Heart left ventricle (tissue), 16 donors: ENCODE measurements at regions not wholly inside any gene's neighbourhood (a gene's known extent, or its start where the extent isn't known, plus 50 kb on each side); places are given as distances from the start of the nearest gene placed in this dataset.

ENCODE experiments used
- ATAC-seq, 4 donors: fragments of 200-7000 bp; cut with Tn5 transposase; one replicate each; pipeline ENCODE4 v1.9.1; 2020 to 2022; ENCODE audit warnings: moderate library complexity in 4 of 4, mild to moderate bottlenecking in 3 of 4, moderate number of reproducible peaks in 1 of 4
- DNase-seq, 5 donors: peaks; one replicate each; pipeline ENCODE4 v3.0.0-alpha.2; 2020
- H3K27ac ChIP-seq, 12 donors: fragments of 200-600 bp; sonication (generic) in 4 of 12; one replicate each; pipeline versions ENCODE4 v1.5.0 to v1.8.0; 2016 to 2022; ENCODE audit warnings: mild to moderate bottlenecking in 2 of 12
- H3K27me3 ChIP-seq, 9 donors: fragments of 200-600 bp; sonication (generic) in 2 of 9; one replicate each; pipeline versions ENCODE4 v1.5.1 to v1.8.0; 2016 to 2022; ENCODE audit warnings: mild to moderate bottlenecking in 3 of 9
- H3K36me3 ChIP-seq, 9 donors: fragments of 200-600 bp; sonication (generic) in 2 of 9; one replicate each; pipeline versions ENCODE4 v1.5.0 to v1.8.0; 2018 to 2022; ENCODE audit warnings: mild to moderate bottlenecking in 2 of 9
- H3K4me1 ChIP-seq, 12 donors: fragments of 200-600 bp; sonication (generic) in 4 of 12; one replicate each; pipeline versions ENCODE4 v1.5.0 to v1.8.0; 2016 to 2022; ENCODE audit warnings: mild to moderate bottlenecking in 3 of 12
- H3K4me3 ChIP-seq, 12 donors: fragments of 200-600 bp; sonication (generic) in 4 of 12; one replicate each; pipeline versions ENCODE4 v1.5.0 to v1.8.0; 2017 to 2022; ENCODE audit warnings: mild to moderate bottlenecking in 9 of 12, moderate library complexity in 4 of 12
- H3K9me3 ChIP-seq, 12 donors: fragments of 200-600 bp; sonication (generic) in 4 of 12; one replicate each; pipeline versions ENCODE4 v1.5.0 to v1.8.0; 2016 to 2022; ENCODE audit warnings: mild to moderate bottlenecking in 1 of 12
- CTCF ChIP-seq, 12 donors: fragments of 200-600 bp; sonication (generic) in 4 of 12; IDR thresholded peaks; one replicate each; pipeline versions ENCODE4 v1.5.0 to v1.8.0; 2018 to 2022; ENCODE audit warnings: antibody characterized with exemption in 12 of 12, mild to moderate bottlenecking in 5 of 12
- POLR2A ChIP-seq, 2 donors: fragments of 450-650 bp; IDR thresholded peaks; one replicate each; pipeline ENCODE4 v1.6.1; 2017; ENCODE audit warnings: antibody characterized with exemption in 2 of 2, mild to moderate bottlenecking in 2 of 2, moderate library complexity in 2 of 2
- WGBS, 4 donors: extraction: QIAGEN DNeasy Blood & Tissue Kit in 2 of 4; methylation state at CpG; one replicate each; pipeline versions ENCODE4 v1.1.5 to v1.1.7; 2013 to 2018; 5-methylcytosine and 5-hydroxymethylcytosine counted together
- intact Hi-C, 10 donors: fragments of 100-400 bp; cut with DNase I; formaldehyde crosslinking; loops; one replicate each; pipeline versions ENCODE4 v1.11.1 to v1.14.2; 2022
- donor health status: ischemic (EF 13 %, LVEDD 7.1; RV severe dilation, severe dysfunction).
- donor health status: healthy with polysubstance abuse.
- donor health status: DM: no; HTN: yes; CAD: no.
- donor health status: DM: no; HTN: no; CAD: no.
- donor health status: ischemic (EF 25% LVEDD 6.9; RV normal size, moderate dysfunction).
- donor health status: ischemic (EF 25% LVEDD 5.7; RV mildly dilated, moderate dysfunction).
- donor health status: healthy.
- donor health status: DM: yes; HTN: yes; CAD: no.
- donor health status: ischemic (EF 35%, LVEDD 5.7; RV mildly dilated, moderate dysfunction).
- donor health status: nonischemic (EF 11% LVEDD 7.7; RV severe dilation, severe dysfunction).
- donor health status: DM: yes; HTN: yes; CAD: no.
- donor health status: PGD.
- donor health status: ischemic (EF 29% LVEDD 5.4; RV normal size, mild dysfunction).
- donor health status: nonischemic (EF 23%, LVEDD 6.1; RV moderate dilation, normal function).

DNA sequence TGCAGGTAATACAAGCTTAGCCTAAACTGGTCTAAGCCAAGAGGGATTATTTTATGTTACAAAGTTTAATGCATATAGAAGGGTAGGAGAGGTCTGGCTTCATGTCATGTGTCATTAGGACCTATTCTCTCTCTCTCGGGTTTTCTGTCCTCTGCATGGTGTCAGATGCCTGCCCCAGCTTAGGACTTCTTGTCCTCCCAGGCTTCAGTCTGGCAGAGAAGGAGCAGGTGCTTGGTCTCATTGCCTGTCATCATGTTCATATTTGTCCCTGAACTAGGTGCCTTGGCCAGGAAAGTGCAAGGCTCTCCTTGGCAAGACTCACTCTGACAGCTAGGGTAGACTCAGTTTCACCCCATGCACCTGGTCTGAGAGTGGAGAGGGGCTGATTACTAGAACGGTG, 126.3 kb downstream of the ADAMTS15 start:
- ATAC-seq (peak in 3 of 4 donors; percentile 37 to 52 (median 50)), DNase-seq (no peak)
- intact Hi-C loops: loop anchor here in 2 of 10 donors (5.0 to 10.0 kb wide), 2 partner anchors 42 to 60 kb away; no protein-coding TSS in a partner anchor
- Histone ChIP-seq H3K4me1 (peaks cover 0 to 14% (median 2%) of the 10 kb centered on the region in 12 donors), H3K27ac (no peak overlapping the region), H3K4me3 (no peak overlapping the region), H3K27me3 (no peaks in the 10 kb centered on the region), H3K36me3 (no peaks in the 10 kb centered on the region), H3K9me3 (no peaks in the 10 kb centered on the region)
- WGBS, 4 donors: 64 to 74% (median 66%) methylated on average over 2 of the region's 2 CpGs
- no peak for TF ChIP-seq POLR2A (IDR thresholded peaks at IDR 0.05)
- no peak for TF ChIP-seq CTCF (IDR thresholded peaks at IDR 0.05)

DNA sequence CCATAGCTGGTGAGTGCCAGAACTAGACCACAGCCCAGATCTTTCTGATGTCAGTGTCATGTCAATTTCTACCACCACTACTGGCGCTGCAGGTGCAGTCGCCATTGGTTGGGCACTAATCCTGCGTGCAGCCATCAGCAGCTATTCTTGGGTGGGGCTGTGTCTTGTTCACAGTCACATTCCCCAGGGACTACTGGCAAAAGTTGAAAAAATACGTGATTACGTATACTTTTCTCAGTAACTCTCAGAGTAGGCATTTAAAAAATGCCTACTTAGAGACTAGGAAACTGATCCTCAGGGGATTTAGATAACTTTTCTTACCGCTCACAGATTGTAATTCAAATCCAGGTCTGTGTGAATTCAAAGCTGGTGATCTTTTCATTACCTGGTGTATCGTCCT, 127.7 kb downstream of the ADAMTS15 start:
- Histone ChIP-seq H3K4me1 (peaks cover 0 to 25% (median 13%) of the 10 kb centered on the region in 12 donors), H3K27me3 (no peaks in the 10 kb centered on the region), H3K36me3 (no peaks in the 10 kb centered on the region), H3K4me3 (no peak overlapping the region), H3K27ac (no peak overlapping the region), H3K9me3 (no peaks in the 10 kb centered on the region)
- intact Hi-C loops: loop anchor here in 1 of 10 donors (10.0 kb wide), 1 partner anchor 59 kb away; no protein-coding TSS in a partner anchor
- ATAC-seq (no peak), DNase-seq (no peak)
- TF ChIP-seq CTCF (IDR thresholded peaks at IDR 0.05): no peak
- TF ChIP-seq POLR2A (IDR thresholded peaks at IDR 0.05): no peak
- 86 to 93% (median 89%) methylated on average over 7 of the region's 7 CpGs for WGBS, 4 donors

DNA sequence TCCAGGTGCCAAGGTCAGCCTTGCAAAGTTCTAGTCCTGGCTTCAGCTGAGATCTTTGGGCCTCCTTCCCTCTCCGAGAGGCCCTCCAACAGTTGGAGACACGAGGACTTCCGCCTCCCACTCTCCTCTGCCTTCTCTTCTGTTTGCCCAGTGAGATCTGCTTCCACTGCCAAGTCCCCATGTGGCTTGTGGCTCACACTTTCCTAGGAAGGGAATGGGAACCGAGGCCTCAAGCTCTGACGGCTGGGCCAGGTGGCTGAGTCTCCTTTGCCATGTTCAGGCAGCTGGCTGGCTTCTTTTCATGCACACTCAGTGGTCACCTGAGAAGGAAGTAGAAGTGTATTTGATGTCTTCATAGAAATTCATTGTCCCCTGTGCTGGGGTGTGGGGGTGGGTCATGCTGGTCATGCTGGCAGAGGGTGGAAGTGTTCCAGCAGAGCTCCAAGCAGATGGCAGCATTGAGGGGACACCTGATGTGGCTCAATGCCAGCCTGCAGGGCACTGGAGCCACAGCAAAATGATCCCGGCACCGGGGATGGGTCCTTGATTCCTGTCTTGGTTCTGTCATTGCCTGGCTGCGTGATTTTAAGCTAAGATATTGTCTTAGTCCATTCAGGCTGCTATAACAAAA, 130.4 kb downstream of the ADAMTS15 start:
- no peak for DNase-seq
- Histone ChIP-seq H3K4me1 (peaks cover 0 to 35% (median 15%) of the 10 kb centered on the region in 12 donors), H3K27me3 (no peaks in the 10 kb centered on the region), H3K36me3 (no peaks in the 10 kb centered on the region), H3K9me3 (no peaks in the 10 kb centered on the region), H3K27ac (no peak overlapping the region), H3K4me3 (no peak overlapping the region)
- no peak for ATAC-seq
- TF ChIP-seq POLR2A (IDR thresholded peaks at IDR 0.05): no peak
- no peak for TF ChIP-seq CTCF (IDR thresholded peaks at IDR 0.05)
- 82 to 96% (median 87%) methylated on average over 6 to 8 of the region's 8 CpGs for WGBS, 4 donors
- intact Hi-C loops: loop anchor here in 1 of 10 donors (10.0 kb wide), 1 partner anchor 56 kb away; no protein-coding TSS in a partner anchor

- intact Hi-C loops: loop anchor here in 1 of 10 donors (10.0 kb wide), 1 partner anchor 64 kb away; no protein-coding TSS in a partner anchor
- no peaks in the 10 kb centered on the region for H3K36me3 ChIP-seq
- 36 to 40% (median 39%) methylated on average over 4 of the region's 4 CpGs for WGBS, 4 donors
- TF ChIP-seq POLR2A (IDR thresholded peaks at IDR 0.05) (no peak), CTCF (IDR thresholded peaks at IDR 0.05) (no peak)
- DNase-seq (peak in 3 of 5 donors; percentile 25 to 81 (median 59)), ATAC-seq (peak; percentile 11 to 84 (median 71))
- peak overlapping the region in 10 of 12 donors; percentile 7 to 73 (median 54) for H3K27ac ChIP-seq
- H3K27me3 ChIP-seq: no peaks in the 10 kb centered on the region
- peaks cover 0 to 35% (median 15%) of the 10 kb centered on the region in 12 donors for H3K4me1 ChIP-seq
- H3K9me3 ChIP-seq: no peaks in the 10 kb centered on the region
- H3K4me3 ChIP-seq: no peak overlapping the region
These were observed 131.9 kb downstream of the ADAMTS15 start for GRCh38 chr11:130580372-130580771.
